Mucosa of rectum (tissue), 2 donors: ENCODE measurements at regions not wholly inside any gene's neighbourhood (a gene's known extent, or its start where the extent isn't known, plus 50 kb on each side); places are given as distances from the start of the nearest gene placed in this dataset.

Experiments
- H3K27ac ChIP-seq, 2 donors: one replicate each; pipeline ENCODE4 v1.7.0; 2013; ENCODE audit warnings: inconsistent platforms in 2 of 2, low read depth in 2 of 2, low read length in 2 of 2
- H3K27me3 ChIP-seq, 2 donors: one replicate each; pipeline ENCODE4 v1.7.0; 2013; ENCODE audit warnings: low read length in 2 of 2; ENCODE audit not compliant: control insufficient read depth in 2 of 2, insufficient read depth in 2 of 2
- H3K36me3 ChIP-seq, 2 donors: one replicate each; pipeline ENCODE4 v1.7.0; 2013; ENCODE audit warnings: low read length in 2 of 2; ENCODE audit not compliant: control insufficient read depth in 2 of 2, insufficient read depth in 2 of 2
- H3K4me1 ChIP-seq, 2 donors: one replicate each; pipeline ENCODE4 v1.7.0; 2013; ENCODE audit warnings: low read length in 2 of 2, mild to moderate bottlenecking in 1 of 2; ENCODE audit not compliant: control insufficient read depth in 2 of 2, insufficient read depth in 2 of 2
- H3K4me3 ChIP-seq, 2 donors: one replicate each; pipeline ENCODE4 v1.7.0; 2013; ENCODE audit warnings: low read length in 2 of 2
- H3K9ac ChIP-seq, 2 donors: one replicate each; pipeline ENCODE4 v1.7.0; 2013; ENCODE audit warnings: low read length in 2 of 2, low read depth in 1 of 2, mild to moderate bottlenecking in 1 of 2
- H3K9me3 ChIP-seq, 2 donors: one replicate each; pipeline ENCODE4 v1.7.0; 2013; ENCODE audit warnings: low read length in 2 of 2; ENCODE audit not compliant: control insufficient read depth in 2 of 2
- donor health status: healthy.
- donor health status: Normal muscosa, but diverticular disease.

DNA sequence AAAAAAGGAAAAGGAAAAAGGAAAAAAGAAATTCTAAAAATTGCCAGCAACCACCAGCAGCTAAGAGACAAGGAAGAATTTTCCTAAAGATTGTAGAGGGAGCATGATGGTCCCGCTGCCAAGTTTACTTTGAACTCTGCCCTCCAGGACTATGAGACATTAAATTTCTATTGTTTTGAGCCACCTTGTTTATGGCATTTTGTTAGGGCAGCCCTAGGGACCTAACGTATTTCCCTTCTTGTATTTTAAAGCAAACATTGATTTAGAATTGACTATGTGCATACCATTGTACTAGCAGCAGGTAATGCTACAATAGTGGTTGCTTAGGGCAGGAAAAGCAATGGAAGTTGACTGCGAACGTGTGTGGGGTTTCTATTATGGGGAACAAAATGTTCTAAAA, 1414.2 kb downstream of the EFNB2 start:
- Histone ChIP-seq H3K9ac (no peak overlapping the region), H3K4me1 (no peaks in the 10 kb centered on the region), H3K4me3 (no peak overlapping the region), H3K9me3 (no peaks in the 10 kb centered on the region), H3K36me3 (no peaks in the 10 kb centered on the region), H3K27me3 (no peaks in the 10 kb centered on the region), H3K27ac (no peak overlapping the region)

DNA sequence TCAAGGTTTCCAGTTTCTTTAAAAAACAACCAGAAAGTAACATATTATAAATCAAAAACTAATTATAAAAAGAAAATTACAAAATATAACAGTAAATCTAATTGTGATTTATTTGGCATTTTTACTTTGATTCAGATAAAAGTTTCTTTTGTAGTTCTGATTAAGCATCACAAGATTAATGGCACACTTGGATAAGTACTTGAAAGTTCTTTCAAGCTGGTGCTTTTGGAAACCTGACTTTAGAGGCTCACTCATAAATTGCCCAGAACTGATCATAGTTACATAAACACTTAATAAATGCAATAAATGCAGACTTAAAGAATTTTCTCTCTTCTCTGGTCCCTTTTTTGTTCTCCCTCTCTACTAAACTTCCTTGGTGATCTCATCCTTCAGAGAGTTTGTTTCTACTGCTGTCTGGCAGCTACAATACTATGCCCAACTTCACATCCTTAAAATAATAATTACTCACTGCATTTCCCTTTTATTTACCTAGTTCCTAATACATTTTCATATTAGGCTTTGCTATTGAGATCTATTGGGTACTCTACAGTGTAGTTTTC, 1417.0 kb downstream of the EFNB2 start:
- Histone ChIP-seq H3K27ac (no peak overlapping the region), H3K27me3 (no peaks in the 10 kb centered on the region), H3K9ac (no peak overlapping the region), H3K4me1 (no peaks in the 10 kb centered on the region), H3K36me3 (no peaks in the 10 kb centered on the region), H3K9me3 (no peaks in the 10 kb centered on the region), H3K4me3 (no peak overlapping the region)

DNA sequence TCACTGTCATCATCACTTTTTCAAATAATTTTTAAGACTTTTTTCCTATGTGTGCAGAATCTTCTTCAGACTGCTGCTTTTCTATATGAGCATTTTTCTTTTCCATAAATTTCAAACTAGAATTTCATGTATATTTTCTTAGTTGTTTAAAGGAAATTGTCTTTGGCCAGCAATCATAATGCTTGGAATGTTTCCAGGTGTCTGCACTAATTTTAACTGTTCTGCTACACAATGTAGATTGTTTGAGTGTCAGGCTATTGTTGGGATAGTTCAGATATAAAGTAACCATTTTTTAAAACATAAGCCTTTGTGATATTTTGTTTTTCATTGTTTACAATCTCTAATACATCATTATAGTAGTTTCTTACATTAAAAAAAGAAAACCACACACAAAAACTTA, 1418.5 kb downstream of the EFNB2 start:
- Histone ChIP-seq H3K9ac (no peak overlapping the region), H3K9me3 (no peaks in the 10 kb centered on the region), H3K4me3 (no peak overlapping the region), H3K27ac (no peak overlapping the region), H3K27me3 (no peaks in the 10 kb centered on the region), H3K4me1 (no peaks in the 10 kb centered on the region), H3K36me3 (no peaks in the 10 kb centered on the region)

DNA sequence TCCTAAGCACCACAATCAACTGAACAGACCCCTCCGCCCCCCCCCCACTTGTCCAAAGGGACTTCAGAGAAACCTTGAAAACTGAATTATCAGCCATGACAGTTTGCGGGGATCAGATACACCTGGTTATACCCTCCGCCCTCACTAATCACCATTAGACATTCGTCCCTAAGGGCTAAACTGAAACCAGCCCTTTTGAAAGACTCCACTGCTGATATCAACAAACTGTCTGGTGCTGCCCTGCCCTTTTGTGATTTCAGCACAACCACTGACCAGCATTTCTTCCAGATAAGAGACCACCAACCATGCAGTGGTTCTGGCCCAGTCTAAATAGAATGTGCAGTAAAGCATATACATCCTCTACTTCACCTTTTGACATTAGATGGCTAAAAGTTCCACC, 1422.9 kb downstream of the EFNB2 start:
- no peaks in the 10 kb centered on the region for H3K27me3 ChIP-seq
- H3K9ac ChIP-seq = no peak overlapping the region
- H3K4me3 ChIP-seq = no peak overlapping the region
- H3K9me3 ChIP-seq = no peaks in the 10 kb centered on the region
- no peak overlapping the region for H3K27ac ChIP-seq
- H3K4me1 ChIP-seq = no peaks in the 10 kb centered on the region
- H3K36me3 ChIP-seq = no peaks in the 10 kb centered on the region

DNA sequence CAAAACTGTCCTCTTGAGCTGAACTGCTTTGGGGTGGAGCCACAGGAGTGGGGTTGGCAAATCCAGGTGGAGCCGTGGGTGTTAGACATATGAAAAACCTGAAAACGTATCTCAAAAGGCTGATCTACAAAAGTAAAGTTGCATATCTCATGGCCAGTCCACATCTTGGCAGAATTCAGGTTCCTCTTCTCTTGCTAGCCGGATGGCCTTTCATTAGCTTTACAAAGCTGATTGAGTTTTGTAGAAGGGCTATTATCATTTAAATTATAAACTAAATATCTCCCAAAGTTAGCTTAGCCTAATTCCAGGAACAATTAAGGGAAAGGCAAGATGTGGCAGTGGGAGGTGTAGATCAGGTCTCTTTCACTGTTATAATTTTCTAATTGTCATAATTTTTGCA, 1427.7 kb downstream of the EFNB2 start:
- H3K4me1 ChIP-seq = no peaks in the 10 kb centered on the region
- H3K9ac ChIP-seq = no peak overlapping the region
- no peaks in the 10 kb centered on the region for H3K9me3 ChIP-seq
- H3K27me3 ChIP-seq = no peaks in the 10 kb centered on the region
- H3K27ac ChIP-seq = no peak overlapping the region
- H3K36me3 ChIP-seq = no peaks in the 10 kb centered on the region
- no peak overlapping the region for H3K4me3 ChIP-seq

DNA sequence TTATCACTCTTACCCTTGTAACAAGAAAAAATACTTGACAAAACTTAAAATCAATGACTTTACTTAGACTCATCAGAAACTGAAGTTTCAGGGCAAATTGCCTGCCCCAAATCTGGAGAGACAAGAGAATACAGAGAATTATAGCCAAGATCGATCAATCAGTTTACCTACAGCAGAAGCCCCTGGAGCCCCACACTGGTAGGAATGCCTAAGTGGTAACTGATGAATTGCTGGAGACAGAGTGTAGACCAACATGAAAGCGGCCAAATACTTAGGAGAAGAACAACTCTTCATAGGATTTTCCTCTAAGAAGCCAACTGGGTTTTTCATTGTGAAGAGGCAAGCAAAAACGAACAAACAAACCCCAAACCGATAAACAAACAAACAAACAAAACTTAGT, 1430.0 kb downstream of the EFNB2 start:
- no peaks in the 10 kb centered on the region for H3K4me1 ChIP-seq
- no peak overlapping the region for H3K9ac ChIP-seq
- no peak overlapping the region for H3K4me3 ChIP-seq
- H3K27me3 ChIP-seq = no peaks in the 10 kb centered on the region
- H3K27ac ChIP-seq = no peak overlapping the region
- H3K9me3 ChIP-seq = no peaks in the 10 kb centered on the region
- no peaks in the 10 kb centered on the region for H3K36me3 ChIP-seq

DNA sequence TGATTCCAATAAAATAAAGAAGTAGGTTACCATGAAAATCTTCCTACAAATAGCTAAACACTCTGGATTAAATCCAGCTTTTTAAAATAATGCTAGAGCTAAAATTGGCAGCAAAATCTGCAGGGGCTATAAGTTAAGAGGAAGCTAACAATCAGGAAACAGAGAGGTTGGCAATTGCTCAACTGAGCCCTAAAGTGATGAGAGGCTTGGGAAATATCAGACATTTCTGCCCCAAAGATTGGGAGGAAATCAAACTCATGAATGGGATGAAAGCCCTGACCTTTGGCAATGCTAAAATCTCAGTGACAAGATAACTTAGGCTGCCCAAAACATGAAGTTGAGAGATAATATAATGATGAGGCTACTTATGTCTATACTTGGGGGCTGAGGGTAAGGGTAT, 1437.9 kb downstream of the EFNB2 start:
- no peak overlapping the region for H3K27ac ChIP-seq
- no peaks in the 10 kb centered on the region for H3K27me3 ChIP-seq
- H3K4me3 ChIP-seq = no peak overlapping the region
- no peaks in the 10 kb centered on the region for H3K4me1 ChIP-seq
- no peaks in the 10 kb centered on the region for H3K36me3 ChIP-seq
- no peak overlapping the region for H3K9ac ChIP-seq
- H3K9me3 ChIP-seq = no peaks in the 10 kb centered on the region

DNA sequence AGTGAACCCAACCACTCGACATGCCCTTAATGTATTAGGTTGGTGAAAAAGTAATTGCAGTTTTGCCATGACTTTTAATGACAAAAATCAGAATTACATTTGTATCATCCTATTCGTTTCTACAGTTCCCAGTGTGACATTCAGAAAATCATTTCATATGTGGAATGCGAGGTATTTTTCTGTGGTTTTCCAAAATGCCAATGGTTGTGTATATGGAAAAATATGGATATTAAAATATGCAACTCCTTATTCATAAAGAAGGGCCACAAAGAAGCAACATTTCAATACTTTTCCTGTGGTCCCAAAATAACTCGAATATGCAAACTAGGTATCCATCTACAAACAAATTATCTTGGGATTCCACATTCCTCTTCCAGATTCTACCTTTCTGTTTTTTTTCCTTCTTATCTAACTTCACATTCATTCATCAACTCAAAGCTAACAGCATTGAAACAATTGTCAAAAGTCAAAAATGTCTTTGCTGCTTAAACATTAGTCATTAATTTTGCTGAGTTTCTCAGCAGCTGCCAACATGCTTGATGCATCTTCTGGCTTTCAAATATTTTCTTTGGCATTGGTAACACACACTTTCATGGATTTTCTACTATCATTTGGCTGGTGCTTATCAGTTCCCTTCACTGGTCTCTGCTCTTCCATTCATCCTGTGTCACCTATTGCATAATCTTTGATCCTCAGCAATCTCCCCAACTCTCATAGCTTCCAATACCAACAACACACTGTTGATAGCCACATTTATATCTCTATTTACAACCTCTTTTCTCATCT, 1445.4 kb downstream of the EFNB2 start:
- Histone ChIP-seq H3K27ac (no peak overlapping the region), H3K9ac (no peak overlapping the region), H3K4me1 (no peaks in the 10 kb centered on the region), H3K36me3 (no peaks in the 10 kb centered on the region), H3K27me3 (no peaks in the 10 kb centered on the region), H3K9me3 (no peaks in the 10 kb centered on the region), H3K4me3 (no peak overlapping the region)

DNA sequence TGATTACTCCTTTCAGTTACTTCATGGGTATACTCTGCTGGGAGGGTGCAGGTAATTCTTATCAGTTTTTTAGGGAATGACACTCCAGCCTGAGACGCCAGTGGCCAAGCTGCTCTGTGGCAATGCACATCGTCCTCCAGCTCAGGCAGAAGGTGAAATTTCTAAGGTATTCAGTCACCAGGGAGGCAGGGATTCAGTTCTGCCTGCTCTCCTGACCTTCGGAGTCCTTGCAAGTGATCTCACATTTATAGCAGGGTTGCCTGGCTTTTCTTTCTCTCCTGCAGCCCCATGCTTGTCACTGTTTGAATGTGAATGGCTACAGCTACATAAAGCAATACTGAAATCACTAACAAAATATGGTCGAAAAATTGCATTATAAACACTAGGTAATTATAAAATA, 1447.5 kb downstream of the EFNB2 start:
- no peak overlapping the region for H3K27ac ChIP-seq
- no peaks in the 10 kb centered on the region for H3K36me3 ChIP-seq
- no peak overlapping the region for H3K9ac ChIP-seq
- H3K27me3 ChIP-seq = no peaks in the 10 kb centered on the region
- H3K9me3 ChIP-seq = no peaks in the 10 kb centered on the region
- no peaks in the 10 kb centered on the region for H3K4me1 ChIP-seq
- H3K4me3 ChIP-seq = no peak overlapping the region

DNA sequence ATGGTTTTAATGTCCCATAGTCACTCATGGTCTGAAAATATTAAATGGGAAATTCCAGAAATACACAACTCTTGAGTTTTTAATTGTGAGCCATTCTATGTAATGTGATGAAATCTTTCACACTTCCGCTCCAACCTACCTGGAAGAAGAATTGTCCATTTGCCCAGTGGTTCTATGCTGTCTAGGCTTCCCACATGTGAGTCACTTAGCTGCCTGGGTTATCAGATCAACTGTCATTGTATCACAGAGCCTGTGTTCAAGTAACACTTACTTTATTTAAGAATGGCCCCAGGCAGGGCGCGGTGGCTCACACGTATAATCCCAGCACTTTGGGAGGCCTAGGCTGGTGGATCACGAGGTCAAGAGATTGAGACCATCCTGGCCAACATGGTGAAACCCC, 1450.5 kb downstream of the EFNB2 start:
- no peak overlapping the region for H3K27ac ChIP-seq
- no peak overlapping the region for H3K4me3 ChIP-seq
- no peaks in the 10 kb centered on the region for H3K36me3 ChIP-seq
- H3K9me3 ChIP-seq = no peaks in the 10 kb centered on the region
- no peaks in the 10 kb centered on the region for H3K4me1 ChIP-seq
- H3K27me3 ChIP-seq = no peaks in the 10 kb centered on the region
- H3K9ac ChIP-seq = no peak overlapping the region
